ENCODE measurements at regions not wholly inside any gene's neighbourhood (a gene's known extent, or its start where the extent isn't known, plus 50 kb on each side); places are given as distances from the start of the nearest gene placed in this dataset.

GRCh38 chr7:125467996-125468854 is 538.6 kb upstream of the POT1 start:
- no peak overlapping the region for H3K4me3 ChIP-seq (ENCODE audit: low read depth, low read length)
- DNase-seq (ENCODE audit: low read depth) = no peak
- no peak for TF ChIP-seq CTCF (conservative IDR thresholded peaks at IDR 0.05; ENCODE audit: low read depth, low read length)

GRCh38 chr7:125465527-125465926 is 535.9 kb upstream of the POT1 start:
- H3K4me3 ChIP-seq (ENCODE audit: low read depth, low read length) = no peak overlapping the region
- no peak for TF ChIP-seq CTCF (conservative IDR thresholded peaks at IDR 0.05; ENCODE audit: low read depth, low read length)
- no peak for DNase-seq (ENCODE audit: low read depth)

- H3K4me3 ChIP-seq (ENCODE audit: low read depth, low read length) = no peak overlapping the region
- no peak for DNase-seq (ENCODE audit: low read depth)
- no peak for TF ChIP-seq CTCF (conservative IDR thresholded peaks at IDR 0.05; ENCODE audit: low read depth, low read length)
Measured at GRCh38 chr7:125462615-125463014, 533.0 kb upstream of the POT1 start.

- TF ChIP-seq CTCF (conservative IDR thresholded peaks at IDR 0.05; ENCODE audit: low read depth, low read length) = no peak
- DNase-seq (ENCODE audit: low read depth) = no peak
- H3K4me3 ChIP-seq (ENCODE audit: low read depth, low read length) = no peak overlapping the region
Measured at GRCh38 chr7:125459038-125459437, 529.4 kb upstream of the POT1 start.

GRCh38 chr7:125450749-125451148 is 521.1 kb upstream of the POT1 start:
- no peak for DNase-seq (ENCODE audit: low read depth)
- no peak for TF ChIP-seq CTCF (conservative IDR thresholded peaks at IDR 0.05; ENCODE audit: low read depth, low read length)
- no peak overlapping the region for H3K4me3 ChIP-seq (ENCODE audit: low read depth, low read length)

GRCh38 chr7:125445836-125446235 is 516.2 kb upstream of the POT1 start:
- DNase-seq (ENCODE audit: low read depth) = no peak
- no peak overlapping the region for H3K4me3 ChIP-seq (ENCODE audit: low read depth, low read length)
- TF ChIP-seq CTCF (conservative IDR thresholded peaks at IDR 0.05; ENCODE audit: low read depth, low read length) = no peak

GRCh38 chr7:125444864-125445263 is 515.2 kb upstream of the POT1 start:
- DNase-seq (ENCODE audit: low read depth) = no peak
- no peak for TF ChIP-seq CTCF (conservative IDR thresholded peaks at IDR 0.05; ENCODE audit: low read depth, low read length)
- H3K4me3 ChIP-seq (ENCODE audit: low read depth, low read length) = no peak overlapping the region

Data from choroid plexus epithelial cell (primary cell).